DND-41 (cell line): ENCODE measurements at regions not wholly inside any gene's neighbourhood (a gene's known extent, or its start where the extent isn't known, plus 50 kb on each side); places are given as distances from the start of the nearest gene placed in this dataset.

Source experiments
- CTCF ChIP-seq: IDR thresholded peaks from 2 replicates; pipeline ENCODE4 v1.5.1; 2012; ENCODE audit warnings: borderline replicate concordance, low read length, moderate library complexity, mild to moderate bottlenecking; ENCODE audit not compliant: poor library complexity, severe bottlenecking; ENCODE audit errors: extremely low read depth
- EZH2 ChIP-seq: IDR thresholded peaks from 3 replicates; pipeline ENCODE4 v1.6.1; 2012; ENCODE audit warnings: borderline replicate concordance, low read depth, mild to moderate bottlenecking, moderate library complexity, low read length, inconsistent platforms; ENCODE audit not compliant: severe bottlenecking

GRCh38 chr16:80489173-80489572, 51.6 kb upstream of the DYNLRB2 start:
- TF ChIP-seq CTCF = no peak
- no peak for TF ChIP-seq EZH2
